GM21390 (cell line): ENCODE measurements at regions not wholly inside any gene's neighbourhood (a gene's known extent, or its start where the extent isn't known, plus 50 kb on each side); places are given as distances from the start of the nearest gene placed in this dataset.

ENCODE experiments used
- ATAC-seq: cut with Tn5 transposase; IDR thresholded peaks from one replicate; pipeline ENCODE4 v1.9.1; 2021; ENCODE audit not compliant: unreplicated experiment

DNA sequence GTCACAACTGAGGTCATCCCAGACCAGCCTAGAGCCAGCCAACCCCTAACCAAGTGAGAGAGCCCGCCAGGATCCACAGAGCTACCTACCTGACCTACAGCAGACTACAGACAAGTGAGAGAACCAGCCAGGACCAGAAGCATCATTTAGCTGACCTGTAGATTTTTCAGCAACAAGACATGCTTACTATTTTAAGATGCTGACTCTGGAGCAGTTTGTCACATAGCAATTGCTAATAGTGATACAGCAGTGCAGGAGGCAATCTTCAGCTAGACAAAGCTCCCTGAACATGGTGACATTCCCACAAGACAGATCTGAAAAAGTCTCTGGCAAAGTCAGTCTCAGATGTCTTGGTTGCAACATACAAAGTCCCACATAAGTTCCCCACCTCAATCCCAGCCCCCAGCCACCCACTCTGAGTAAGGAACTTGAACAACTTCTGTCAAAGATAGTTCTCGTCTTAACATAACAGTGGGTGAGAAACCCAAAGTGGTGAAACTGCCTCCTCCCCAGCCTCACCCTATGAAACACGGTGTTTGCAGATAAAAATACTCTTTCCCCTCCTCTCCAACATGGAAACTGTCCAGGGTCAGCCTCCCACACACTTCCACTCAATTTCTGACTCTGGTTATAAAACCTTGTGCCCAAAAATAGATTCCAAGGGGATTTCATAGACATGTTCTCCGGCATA is 120.3 kb upstream of the SLC6A11 start:
- no peak for ATAC-seq

DNA sequence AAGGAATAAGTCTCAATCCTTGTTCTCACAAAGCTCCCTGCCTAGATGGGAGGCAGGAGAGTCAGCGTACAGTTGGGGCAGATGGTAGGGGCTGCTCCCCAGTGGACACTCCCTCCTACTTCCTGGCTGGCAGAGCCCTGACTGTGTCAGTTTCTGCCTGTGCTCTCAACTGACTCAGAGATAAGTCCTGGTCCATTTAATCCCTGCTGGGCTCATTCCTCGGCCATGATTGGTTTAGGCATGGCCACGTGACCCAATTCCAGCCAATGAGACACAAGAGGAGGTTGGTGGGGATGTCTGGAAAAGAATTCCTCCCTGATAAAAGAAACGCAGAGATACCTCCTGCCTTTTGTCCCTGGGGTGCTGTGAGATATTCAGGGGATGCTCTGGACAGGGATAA is 118.1 kb upstream of the SLC6A11 start:
- no peak for ATAC-seq

DNA sequence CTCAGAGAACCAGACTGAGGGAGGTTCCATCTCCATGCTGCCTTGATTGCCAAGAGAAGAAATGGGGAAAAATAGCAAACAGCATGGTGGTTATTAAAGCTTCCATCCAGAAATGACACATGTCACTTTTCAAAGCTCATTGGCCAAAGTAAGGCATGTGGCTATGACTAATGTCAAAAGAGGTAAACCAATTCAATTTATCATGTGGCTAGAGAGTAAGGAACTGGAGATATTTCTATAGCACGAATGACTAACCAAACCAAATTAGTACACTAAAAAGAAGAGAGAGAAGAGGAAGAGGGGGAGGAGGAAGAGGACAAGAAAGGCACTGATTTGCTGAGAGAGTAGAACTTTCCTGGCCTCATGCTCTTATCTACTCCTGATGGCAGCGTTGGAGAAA is 115.2 kb upstream of the SLC6A11 start:
- no peak for ATAC-seq

DNA sequence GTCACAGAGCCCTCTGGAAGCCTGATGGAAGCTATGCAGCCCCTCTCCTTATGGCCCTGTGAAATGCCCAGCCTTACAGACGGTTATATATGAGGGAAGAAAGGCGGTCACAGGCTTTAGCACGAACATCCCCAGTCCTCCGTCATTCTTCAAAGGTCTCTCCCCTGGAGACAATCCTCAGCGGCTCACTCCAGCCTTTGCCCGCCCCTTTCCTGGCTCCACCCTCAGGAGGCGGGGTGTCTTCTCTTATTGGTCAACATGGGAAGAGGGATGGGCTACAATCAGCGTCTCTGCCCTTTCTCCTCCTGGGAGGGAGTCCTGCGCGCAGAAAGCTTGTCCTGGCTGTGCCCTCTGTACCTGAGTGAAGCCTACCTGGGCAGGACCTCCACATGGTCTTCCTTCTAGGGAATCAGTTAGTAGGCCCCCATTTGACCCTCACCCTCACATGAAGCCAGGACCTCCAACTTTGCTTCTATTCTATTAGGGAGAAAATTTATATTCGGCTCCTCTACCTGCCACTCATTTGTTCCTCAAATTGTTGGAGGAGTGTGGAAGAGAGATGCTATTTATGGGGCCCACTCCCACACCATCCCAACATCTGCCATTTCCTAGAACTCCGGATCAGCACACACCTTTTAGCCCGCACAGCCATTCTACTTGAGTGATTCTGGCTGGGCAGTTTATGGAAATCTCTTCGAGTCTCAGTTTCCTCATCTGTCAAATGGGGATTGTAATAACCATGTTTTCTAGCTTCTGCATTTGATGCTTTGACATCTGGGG is 112.9 kb upstream of the SLC6A11 start:
- no peak for ATAC-seq

DNA sequence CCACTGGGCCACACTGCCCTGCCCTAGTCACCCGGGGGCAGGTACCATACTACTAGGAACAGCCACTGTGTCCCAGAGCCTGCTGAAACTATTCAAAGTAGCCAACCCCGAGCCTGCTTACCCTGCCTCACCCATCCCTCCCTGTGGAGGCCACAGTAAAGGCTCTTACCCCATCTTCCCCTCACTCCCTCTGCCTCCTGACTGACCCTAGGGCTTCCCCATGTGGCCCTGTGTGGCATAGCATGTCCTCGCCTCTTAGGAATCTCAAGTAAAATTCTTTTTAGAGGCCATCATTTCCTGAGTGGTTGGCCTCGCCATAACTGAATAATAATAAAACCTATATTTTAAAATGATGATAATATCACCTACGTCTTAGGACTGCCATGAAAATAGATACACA is 112.2 kb upstream of the SLC6A11 start:
- ATAC-seq = no peak

DNA sequence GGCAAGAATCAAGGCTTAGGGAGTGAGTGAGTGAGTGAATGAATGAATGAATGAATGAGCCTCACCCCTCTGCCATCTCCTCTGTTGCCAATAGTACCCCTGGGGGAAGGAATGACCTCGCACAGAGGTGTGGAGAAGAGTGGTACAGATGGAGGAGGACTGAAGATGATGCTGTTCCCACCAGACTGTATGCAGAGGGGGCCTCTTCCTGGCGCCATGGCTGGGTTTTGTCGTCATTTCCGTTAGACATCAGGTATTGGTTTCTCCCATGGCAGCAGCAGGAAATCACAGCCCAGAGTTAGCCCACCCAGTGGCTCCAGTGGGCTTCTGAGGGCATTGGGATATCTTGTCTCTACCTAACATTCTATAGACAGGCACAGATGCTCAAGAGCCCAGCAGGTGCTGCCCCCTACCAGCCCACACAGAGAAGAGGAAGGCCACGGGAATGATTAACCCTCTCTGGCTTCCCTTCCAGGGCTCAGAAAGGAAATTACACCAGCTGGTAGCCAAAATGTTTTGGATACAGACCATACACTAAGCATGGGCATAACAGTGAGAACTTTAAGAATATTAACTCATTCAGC is 109.8 kb upstream of the SLC6A11 start:
- ATAC-seq = no peak

DNA sequence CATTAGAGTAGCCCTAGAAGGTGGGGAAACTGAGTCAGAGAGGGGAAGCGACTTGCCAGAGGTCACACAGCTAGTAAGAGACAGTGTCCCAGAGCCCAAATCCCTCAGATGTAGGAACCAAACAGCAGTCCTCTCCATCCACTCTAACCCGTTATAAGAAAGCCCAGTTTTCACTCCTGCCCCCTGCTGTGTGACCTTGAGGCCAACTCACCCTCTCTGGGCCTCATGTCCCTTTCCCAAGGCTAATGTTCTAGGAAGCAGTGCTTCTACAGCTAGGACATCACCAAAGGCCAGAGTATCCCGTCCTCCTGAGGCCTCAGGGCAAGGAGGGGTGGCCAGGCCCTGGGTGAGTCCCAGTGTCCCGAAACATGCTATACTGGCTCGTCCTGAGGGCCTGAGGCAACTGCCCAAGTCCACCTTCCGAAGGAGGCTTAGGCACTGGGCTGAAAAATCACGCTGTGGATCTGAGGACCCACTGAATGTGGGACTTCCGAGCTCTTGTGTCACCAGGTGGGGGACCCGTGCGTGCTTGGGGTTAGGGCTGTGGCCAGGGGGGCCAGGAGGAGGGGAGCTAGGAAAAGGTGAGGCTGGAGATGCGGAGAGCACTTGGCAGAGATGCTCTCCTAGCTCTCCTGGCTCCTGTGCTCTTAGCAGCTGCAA is 109.2 kb upstream of the SLC6A11 start:
- no peak for ATAC-seq

DNA sequence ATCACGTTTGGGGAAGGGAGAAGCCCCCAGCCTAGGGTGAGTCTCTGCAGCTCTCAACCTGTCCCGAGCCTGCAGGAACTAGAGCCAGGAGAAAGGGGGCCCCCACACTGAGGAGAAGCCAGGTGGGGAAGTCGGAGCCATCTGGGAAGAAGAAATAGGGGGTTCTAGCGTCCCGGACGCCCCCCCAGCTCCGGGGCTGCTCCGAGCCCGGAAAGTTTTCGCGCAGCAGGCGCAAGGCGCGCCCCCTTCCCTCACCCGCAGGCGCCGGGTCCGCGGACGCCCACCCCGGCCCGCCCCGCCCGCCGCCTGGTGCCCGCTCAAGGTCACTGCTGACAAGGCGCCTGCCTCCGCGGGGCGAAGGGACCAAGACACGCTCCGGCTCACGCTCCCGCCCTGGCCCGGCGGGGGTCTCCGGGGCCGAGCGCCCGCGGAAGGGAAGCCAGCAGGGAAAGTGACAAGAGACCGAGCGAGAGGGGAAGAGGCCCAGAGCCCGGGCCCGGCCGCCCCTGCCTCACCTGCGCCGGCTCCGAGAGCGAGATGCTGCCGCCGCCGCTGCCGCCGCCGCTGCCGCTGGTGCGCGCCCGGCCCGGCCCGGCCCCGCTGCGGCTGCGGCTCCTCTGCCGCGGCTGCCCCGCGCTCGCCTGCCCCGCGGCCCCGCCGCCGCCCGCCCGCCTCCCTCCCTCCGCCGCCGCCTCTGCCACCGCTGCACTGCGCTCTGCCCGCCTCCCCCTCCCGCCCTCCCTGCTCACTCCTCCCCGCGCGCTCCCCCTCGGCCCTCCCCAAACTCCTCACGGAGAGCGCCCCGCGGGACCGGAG is 108.4 kb upstream of the SLC6A11 start:
- ATAC-seq = no peak

DNA sequence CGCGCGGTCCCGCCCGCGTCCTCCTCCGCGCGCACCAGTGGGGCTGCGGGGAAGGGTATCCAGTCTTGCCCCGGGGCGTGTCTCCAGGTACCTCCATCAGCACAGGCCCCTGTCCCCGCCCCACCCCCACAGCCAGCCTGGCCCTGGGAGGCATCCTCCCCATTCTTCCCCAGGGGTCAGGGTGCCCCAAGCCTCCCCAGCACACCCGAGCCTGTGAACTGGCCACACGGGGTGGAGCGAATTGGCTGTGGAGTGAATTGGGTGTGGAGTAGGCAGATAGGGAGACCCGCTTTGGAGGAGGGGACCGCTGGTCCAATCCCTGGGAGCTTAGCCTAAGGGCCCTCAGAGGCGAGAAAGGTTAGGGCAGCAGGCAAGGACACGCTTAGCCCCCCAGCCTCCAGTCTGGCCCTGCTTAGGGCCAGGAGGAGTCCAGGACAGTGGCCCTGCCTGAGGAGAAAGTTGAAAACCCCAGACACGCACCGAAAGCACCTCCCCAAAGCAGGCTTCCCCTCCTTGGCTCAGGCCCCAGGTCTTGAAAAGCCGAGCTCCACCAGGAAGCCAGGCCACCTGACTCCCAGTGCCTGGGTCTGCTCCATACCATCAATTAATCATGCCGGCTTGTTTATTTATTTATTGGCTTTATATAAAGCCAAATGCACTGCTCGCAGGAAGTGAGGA is 107.7 kb upstream of the SLC6A11 start:
- no peak for ATAC-seq

DNA sequence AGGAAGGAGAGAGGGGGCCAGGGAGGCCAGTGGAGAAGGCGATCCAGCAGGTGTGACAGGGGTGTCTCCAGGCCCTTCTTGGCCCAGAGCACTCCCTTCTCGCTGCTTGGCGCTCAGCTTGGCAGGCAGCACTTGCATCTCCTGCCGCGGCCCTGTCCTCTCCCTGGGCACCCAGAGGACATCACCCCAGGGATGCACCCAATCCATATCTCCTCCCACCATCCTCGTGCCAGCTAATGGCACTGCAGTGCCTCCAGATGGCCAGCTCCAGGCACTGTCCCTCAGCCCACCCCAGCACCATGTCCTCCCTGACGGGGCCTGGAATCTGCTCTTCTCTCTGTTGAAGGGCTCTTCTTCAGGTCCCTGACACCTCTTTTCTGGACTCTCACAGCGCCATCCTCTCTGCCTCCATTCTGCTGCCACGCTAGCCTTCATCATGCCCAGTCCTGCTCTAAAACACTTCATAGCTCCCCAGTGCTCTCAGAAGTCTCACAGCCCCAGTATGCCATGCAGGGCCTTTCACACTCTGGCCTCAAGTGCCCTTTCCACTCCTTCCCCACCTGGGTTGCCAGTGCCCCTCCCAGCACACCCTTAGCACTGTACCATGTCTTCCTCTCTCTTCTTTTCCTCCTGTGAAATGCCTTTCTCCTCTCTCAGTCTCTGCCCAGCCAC is 106.8 kb upstream of the SLC6A11 start:
- ATAC-seq = no peak

DNA sequence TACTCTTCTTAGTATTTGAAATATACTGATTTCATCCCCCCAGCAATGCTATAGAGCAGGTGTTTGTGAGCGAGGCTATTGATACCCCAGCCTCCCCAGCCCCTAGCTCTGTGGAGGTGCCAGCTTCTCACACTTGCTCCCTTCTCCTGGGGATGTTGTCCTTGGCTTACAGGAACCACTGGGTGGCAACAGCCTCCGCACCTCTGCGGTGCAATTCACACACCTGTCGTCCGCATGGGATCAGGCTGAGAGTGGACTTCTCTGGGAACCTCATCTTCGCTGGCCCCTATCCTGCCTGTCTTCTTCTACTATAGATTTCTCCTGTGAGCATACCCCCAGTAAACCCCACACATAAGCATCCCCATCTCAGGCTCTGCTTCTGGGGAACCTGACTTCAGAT is 103.9 kb upstream of the SLC6A11 start:
- no peak for ATAC-seq

DNA sequence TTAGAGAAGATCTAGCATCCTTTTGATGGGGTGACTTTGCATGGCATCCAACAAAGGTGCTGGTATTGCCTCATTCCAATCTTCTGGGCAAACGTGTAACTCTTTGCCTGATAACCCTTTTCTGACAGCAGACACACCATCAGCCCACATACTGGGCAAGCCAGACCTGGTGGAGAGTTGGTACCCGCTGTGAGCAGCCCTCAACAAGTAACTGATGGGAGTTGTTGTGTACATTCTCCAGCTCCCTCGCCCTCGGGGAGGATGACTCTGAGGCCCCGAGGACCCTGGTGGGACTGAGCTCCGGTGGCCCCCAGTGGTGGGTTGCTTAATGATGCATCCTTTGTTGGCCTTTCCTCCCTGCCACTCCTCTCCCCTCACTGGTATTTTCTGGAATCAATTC is 102.4 kb upstream of the SLC6A11 start:
- ATAC-seq = no peak

DNA sequence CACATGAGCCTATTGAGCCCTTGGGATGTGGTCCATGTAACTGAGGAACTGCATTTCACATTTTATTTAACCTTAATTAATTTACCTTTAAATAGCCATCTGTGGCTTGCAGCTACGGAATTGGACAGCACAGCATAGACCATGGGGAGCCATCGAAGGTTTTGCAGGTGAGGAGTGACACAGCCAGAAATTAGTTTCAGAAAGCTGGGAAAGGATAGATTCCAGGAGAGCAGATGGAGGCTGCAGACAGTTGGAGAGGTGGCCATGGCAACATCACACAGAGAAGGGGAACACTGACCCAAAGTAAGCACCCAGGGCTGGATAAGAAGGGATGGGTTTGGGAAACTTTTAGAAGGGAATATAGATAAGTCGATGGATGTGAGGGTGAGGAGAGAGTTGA is 100.1 kb upstream of the SLC6A11 start:
- ATAC-seq = no peak

DNA sequence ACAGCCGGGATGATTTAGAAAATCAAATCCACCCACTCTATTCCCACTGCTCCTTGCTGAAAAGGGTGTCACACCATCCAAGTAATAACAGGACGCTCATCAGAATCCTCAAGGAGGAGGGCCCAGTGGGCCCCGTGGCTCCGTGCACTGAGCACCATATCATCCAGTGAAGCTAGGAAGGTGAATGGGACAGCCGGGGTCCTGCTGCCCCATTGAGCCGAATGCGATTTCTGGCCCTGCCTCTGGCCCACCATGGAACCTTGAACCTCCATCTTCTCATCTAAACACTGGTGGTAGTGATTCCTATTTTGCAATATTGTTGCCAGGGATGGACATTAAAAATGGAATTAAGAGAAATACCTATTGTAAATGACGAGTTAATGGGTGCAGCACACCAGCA is 99.1 kb upstream of the SLC6A11 start:
- ATAC-seq = no peak

DNA sequence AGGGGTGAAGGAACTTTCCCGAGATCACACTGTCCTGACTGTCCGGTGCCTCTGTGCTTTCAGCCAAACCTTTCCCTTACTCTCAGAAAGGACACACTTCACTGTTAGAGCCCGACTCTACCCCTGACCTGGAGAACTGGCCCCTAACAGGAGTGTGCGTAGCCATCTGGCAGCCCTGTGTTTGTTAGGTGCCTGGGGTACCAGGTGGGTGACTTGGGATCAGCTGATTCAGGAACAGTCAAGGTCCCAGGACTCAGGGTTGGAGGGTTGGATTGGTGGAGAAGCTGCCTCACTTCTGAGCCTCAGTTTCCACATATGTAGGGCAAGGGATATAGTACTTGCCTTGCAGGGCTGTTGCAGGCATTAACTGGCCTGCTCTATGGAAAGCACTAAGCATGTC is 98.3 kb upstream of the SLC6A11 start:
- no peak for ATAC-seq

DNA sequence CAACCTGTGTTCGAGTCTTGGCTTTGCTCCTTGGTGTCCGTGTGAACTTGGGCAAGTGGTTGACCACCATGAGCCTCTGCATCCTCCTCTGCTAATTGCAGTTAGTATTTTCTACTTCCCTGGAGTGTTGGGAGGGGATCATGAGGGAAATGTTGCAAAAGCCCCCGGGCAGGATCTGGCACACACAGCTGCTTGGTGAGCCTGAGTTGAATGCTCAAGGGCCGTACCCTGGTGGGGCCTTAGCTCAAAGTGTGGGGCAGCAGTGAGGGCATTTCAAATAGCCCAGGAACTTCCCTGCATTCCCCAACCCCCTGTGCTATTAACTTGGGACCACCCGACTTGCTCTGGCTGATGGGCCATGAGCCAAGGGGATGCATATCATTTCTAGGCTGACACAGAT is 94.9 kb upstream of the SLC6A11 start:
- no peak for ATAC-seq

DNA sequence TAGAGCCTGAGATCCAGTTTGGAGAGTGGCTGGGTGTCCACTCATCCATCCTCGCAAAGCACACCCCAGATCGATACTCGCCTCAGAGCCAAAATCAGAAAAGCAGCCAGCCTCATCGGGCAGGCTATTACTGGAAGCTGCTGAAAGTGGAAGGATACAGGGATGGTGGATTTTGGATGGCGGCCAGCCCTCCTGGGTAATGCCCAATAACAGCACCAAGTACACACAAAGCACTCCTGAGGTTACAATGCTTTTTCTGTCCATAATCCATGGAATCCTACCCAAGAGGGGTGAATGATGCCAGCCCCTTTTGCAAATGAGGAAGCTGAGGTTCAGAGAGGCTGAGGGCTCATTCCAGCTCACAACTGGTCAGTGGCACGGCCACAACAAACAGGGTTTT is 93.1 kb upstream of the SLC6A11 start:
- ATAC-seq = no peak

DNA sequence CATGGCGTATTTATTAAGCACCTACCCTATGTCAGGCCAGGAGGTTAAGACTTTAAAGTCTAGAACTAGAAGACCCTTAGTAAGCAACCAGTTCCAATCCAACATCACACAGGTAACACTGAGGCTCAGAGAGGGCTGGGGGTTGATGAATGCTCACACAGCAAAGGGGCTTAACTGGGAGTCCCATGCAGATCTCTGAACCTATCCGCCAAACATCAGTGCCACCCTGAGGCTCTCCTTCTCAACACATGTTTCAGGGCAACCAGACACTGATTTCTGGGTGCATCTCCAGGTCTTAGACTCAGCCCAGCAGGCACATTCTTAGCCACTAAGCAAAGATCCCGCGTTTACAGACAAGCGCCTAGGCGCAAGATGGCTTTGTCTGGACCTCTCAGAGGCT is 92.0 kb upstream of the SLC6A11 start:
- ATAC-seq = no peak

DNA sequence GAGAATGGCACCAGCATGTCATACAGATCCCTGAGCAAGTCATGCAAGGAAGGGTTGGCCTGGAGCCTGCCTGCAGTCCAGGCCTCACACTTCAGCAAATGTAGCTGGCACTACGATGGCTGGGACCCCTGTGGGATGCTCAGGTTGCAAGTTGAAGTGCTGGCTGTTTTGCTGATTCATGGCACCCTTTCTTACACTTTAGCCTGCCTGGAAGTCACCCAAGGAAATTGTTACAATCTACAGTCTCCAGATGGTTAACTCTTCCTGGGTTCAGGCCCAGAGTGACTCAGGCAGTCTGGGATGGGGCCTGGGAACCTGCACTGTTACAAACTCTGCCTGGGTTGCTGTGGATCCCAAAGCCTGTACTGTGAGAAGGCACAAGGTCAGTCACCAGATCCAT is 91.0 kb upstream of the SLC6A11 start:
- no peak for ATAC-seq

DNA sequence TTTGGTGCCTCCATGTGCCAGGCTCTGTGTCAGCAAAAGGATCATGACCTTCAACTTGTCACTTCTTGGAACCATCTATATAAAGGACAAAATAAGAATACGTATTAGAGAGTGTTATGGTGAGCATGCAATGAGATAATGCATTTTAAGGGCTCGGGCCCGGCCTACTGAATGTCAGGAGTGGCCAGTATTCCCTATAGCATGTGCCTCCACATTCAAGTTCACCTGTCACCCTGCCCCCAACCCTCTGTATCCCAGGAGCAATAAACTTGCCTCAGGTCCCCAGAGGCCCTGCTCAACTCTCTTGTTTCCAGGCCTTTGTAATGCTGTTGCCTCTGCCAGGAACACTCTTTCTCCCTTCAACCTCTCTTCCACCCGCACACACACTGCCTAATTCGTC is 90.2 kb upstream of the SLC6A11 start:
- no peak for ATAC-seq
